NCI-H1092 (cell line): ENCODE measurements at regions not wholly inside any gene's neighbourhood (a gene's known extent, or its start where the extent isn't known, plus 50 kb on each side); places are given as distances from the start of the nearest gene placed in this dataset.
A peak's percentile ranks its signal among the peaks of the same experiment; 100 is the strongest.
"Not testable (repeated sequence)": the region's sequence is repeated elsewhere in the genome, so short reads cannot be mapped to it uniquely, and the experiment has no call there.

Source experiments
- DNase-seq: peaks from one replicate; lab custom pipeline; 2025; lab: John Stamatoyannopoulos, UW

DNA sequence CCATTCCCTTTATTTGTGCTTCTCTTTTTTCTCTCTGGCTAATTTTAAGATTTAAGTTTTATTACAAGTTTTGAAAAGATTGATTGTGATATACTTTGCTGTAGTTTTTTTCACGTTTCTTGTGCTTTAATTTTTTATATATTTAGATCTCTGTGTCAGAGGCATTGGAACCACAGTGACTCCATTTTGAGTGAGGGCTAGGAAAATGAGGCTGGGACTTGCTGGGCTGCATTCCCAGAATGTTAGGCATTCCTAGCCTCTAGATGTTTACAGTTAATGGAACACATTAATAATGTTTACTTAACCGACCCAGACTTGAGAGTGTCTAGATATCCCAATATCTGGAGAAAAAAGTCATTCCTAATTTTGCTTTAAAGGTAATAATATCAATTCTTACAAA is 939.4 kb downstream of the BRINP3 start:
- no peak for DNase-seq

DNA sequence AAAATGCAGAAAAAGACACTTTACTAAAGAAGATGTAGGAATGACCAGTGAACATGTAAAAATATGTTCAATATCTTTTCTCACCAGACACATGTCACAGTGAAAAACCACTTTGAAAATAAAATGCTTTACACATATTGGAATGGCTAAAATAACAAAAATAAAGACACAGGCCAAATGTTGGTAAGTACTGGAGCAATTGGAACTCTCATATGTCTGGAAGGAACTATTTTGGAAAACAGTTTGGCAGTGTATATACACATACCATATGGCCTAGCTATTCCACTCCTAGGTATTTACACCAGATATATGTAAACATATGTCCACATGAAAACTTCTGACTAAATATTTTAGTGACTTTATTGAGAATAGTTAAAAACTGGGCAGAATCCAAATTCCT is 927.2 kb downstream of the BRINP3 start:
- no peak for DNase-seq

DNA sequence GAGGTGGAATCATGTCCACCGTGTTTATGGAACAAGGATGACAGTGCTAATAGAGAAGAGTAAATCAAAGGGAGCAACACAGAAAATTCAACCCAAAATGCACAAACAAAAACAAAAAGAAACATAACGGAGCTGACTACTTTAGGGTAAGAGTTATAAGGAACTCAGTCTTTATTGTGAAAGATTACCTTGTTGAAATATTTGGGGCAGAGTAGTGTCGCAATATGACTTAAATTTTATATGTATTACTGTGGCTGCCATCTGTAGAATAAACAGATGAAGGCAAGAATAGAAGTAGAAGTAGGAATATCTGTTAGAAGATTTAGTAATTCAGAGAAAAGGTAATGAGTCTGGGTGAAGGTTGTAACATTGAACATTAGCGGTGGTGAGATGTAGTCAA is 913.9 kb downstream of the BRINP3 start:
- no peak for DNase-seq

DNA sequence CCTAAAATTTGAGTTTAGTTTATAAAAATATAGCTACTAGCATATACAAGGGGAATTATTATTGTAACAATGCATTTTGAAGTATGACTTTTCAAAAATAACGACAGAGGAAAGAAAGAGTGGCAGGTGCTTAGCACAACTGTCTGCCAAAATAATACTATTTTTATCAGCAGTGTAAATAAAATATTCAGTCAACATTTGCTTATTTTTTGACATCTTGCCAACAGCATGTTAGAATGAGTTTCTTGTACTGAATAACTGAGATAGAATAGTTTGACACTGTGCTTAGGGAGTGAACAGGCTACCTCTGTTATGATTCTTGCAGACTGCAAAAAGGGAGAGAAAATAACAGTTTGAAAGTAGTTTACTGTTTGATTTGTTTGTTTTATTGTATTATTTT is 909.8 kb downstream of the BRINP3 start:
- no peak for DNase-seq

DNA sequence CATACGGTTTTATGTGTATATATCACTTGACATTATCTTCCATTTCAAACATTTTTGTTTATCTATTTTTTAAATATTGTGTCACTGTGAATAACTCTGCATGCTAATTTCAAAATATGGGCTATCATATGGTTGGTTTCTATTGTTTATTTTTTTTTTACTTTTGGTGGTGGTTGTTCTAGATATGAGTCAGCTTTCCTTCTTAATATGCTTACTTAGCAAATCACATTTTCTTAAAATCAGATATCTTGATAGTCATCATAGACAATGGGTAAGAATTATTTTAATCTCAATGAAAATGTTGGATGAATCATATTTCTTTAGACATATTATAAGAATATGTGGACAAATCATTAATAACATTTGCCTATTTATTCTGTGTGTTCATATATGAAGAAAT is 881.5 kb downstream of the BRINP3 start:
- no peak for DNase-seq

DNA sequence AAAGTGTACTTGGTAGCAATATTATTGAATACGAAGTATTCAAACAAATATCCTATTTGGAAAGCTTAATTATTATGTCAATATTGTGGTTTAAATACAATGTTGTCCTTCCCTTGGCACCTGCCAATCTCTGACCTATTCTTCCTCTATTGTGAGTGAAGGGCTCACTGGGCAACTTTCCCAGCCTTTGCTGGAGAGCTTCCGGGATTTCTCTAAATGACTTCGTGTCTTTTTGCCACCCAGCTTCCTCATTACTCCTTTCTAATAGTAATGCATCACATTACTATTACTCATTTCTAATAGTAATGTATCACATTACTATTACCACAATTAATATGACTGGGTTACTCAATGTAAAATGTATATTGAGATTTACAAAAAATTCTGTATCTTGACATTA is 880.6 kb downstream of the BRINP3 start:
- DNase-seq = peak; percentile 96

DNA sequence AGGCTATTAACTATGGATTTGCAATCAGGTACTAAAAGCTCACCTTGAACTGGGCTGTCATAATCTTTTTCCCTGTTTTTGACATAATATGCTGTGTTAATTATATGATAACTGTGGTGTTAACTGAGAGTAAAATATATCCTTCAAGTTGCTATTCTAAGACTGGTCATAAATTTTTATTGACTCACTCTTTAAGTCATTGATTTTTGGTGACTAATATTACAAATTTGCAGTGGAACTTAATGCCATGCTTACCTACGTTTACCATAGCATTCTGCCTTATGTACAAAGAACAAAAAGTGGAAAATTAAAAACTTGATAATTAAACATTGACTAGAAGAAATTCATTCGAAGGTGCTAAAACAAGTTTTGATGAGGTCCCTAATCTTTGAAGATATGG is 872.4 kb downstream of the BRINP3 start:
- DNase-seq = no peak

DNA sequence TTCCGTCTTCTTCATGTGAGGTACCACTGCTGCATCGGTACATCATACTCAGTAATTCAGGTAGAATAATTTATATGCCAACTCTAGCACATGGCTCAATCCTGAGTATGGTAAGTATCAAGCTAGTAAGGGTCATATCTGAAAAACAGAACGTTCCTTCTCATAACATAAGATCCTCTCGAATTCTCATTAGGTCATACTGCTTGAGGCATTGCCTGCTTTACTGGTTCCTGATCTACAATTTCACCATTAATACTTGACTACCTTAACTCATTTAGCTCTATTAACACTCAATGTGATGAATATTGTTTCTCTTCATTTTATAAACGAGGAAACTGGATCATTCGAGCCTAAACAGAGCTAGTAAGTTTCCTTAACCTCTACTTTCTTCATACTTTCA is 871.6 kb downstream of the BRINP3 start:
- no peak for DNase-seq

DNA sequence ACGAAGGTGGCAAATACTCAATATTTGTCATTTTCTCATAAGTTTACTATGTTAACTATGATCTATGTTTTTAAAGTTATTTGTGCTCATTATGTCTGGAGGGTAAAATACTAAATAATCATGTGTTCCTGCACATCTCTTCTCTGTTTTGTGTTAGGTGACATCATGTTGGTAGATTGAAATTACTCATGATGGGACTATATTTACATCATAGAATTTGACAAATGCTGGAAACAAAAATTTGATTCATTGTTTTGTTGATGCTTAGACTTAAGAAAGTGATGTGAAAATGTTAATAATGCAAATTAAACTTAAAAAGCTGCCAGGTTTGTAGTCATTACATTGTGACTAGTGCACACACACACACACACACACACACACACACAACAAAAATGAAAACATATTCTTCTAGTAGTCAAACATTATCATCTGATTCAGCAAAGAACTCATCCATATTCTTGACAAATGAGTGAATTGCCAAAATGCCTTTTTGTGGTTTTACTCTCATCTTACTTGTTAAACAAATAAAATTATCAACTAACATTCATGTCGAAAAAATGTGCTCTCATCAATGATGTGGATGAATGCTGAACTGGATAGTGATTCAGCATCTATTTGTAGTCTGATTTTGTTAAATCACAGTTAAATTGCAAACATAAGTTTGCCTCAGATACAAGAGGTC is 870.7 kb downstream of the BRINP3 start:
- no peak for DNase-seq

DNA sequence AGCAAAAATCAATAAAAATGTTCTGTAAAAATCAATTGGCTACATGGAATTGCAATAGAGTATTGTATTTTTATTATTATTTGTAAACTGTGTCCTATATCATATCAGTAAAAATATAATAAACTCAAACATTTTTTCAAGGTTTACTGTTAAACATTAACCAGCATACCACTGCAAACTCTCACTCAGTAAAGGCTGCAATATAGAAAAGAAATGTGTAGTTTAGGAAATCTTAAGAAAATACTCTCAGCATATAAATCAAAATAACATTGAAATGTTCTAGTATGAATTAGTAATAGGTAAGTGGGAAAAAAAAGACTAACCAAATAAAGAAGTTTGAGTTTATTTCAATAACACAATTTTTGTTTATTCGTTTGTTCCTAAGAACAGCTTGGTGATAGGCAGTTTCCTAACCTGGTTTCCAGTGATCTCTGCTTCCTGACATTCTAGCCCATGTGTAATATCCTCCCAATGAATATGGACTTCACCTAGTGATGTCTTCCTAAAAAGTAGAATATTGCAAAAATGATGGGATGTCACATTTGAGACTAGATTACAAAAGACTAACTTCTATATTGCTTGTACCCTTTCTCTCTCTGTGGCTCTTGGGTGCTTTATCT is 870.1 kb downstream of the BRINP3 start:
- DNase-seq = no peak

DNA sequence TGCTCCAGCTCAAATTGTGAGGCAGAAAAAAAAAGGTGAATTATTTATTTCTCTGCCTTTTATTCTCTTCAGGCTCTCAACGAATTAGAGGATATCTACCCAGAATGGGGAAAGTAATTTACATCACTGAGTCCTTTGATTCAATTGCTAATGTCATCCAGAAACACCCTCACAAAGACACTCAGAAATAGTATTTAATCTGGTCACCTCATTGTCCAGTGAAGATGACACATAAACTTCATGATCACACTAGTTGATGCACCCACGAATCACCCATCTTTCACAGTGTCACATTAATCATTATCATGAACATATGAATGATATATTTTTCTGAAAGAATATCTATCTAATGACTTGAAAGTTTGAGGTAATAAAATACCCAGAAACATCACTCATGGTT is 868.5 kb downstream of the BRINP3 start:
- DNase-seq = no peak

DNA sequence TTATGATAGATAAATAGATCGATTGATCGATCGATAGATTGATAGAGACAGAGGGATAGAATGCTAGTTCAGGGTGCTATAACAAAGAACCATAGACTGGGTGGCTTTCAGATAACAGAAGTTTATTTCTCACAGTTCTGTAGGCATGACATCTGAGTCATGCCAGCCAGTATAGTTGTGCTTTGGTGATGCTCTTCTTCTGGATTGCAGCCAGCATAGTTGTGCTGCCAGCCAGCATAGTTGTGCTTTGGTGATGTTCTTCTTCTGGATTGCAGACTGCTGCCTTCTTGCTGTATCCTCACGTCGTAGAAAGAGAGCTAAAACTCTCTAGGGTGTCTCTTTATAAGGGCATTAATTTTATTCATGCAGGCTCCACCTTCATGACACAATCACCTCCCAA is 860.8 kb downstream of the BRINP3 start:
- DNase-seq = no peak

DNA sequence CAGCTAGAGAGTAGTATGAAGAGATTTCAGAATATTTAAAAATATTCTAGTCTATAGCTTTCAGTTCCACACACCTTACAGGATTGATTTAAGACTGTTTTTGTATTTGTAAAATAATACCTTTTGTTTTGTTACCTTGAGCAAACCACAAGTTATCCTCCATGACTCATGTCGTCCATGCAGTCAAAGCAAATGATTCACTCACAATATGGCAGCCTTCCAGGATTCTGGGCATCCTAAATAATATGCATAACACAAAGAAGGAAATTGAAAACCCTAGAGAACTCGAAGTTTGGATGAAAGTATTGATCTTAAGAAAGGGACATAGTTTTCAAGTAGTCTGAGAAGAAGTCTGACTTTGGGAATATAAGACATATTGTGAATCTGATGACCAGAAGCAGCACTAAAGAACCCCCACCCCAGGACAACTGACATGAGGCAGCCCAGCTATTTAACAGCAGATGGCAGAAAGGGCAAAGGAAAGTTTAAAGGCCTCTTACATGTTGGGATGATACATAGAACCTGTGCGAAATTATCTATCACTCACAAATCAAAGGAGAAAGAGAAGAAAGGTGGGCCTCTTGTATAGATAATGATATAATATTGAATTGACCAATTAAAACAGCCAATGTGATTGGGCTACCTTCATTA is 857.9 kb downstream of the BRINP3 start:
- no peak for DNase-seq

DNA sequence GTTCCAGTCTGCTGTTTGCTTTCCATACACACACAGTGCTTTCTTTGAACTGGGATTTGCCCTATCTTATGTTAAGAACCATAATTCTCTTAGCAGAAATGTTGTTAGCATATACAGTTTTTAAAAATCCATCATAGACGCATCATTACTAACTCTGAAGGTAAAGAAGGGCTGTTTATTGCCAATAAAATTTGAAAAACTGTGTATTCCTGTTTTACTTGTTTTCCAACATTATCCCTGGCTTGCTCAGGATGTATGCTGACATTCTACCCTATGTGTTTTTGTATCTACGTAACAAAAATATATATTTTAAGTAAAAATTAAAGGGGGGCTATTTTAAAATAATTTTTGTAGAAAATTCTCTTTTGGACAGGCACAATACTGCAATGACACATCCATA is 857.2 kb downstream of the BRINP3 start:
- no peak for DNase-seq

DNA sequence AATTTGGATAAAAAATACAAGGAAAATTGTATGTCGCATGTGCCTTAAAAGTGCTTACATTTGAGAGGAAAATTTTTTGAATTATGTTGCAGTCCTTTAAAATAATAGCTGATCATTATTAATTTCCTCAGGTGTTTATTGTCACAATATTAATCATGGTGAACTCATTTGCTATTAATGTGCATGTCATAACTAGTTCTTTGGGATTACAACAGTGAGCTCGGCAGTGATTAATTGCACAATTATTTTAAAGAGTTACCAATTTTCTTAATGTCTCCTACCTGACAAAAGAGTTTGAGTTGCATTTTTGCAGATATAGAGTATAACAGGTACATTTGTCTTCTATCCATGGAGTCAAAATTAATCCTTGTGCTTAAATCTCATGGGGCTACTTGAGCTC is 854.3 kb downstream of the BRINP3 start:
- DNase-seq = no peak

DNA sequence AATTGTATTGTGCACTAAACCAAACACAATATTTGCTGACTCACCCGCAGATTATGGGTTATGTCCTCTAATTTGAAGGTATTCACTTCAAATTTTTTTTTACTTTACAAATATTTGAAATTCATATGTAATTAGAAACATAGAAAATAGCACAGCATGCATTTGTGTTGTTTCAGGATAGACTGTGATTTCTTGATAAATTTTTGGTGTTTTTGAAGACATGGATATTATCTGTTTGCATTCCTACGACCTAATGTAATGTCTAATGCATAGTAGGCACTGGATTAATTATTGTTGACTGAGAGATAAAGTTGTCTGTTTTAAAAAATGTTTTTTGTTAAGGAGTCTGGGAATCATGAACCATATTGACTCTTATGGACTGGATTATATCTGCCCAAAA is 850.2 kb downstream of the BRINP3 start:
- no peak for DNase-seq

DNA sequence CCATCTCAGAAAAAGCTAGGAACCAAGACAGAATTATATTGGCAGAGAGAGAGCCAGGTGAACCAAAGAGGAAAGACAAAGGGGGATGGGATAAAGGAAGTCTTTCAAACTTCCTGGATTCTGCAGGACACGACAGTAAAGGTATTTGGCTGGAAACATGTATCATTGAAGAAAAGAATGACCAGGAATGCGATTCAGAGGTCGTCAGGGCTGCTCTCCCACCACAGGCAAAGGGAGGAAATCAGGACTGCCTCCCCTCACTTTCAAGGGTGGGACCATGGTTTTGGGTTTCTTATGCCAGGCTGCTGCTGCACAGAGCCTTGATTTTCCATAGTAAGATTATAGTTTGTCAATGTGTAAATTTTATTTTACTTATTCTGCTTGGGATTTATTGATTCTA is 848.8 kb downstream of the BRINP3 start:
- no peak for DNase-seq

DNA sequence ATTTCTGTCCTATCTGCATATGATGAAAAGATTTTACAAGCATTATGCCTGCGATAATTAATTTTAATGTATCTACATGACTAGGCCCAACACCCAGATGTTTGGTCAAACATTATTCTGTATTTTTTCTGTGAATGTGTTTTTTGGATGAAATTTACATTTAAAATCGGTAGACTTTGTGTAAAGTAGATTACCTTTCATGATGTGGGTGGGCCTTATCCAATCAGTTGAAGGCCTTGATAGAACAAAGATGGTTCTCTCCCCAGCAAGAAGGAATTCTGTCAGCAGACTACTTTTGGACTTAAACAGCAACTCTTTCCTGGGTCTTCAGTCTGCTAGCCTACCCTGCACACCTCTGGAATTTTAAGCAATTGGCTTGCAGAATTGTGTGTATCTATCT is 844.0 kb downstream of the BRINP3 start:
- DNase-seq = no peak

DNA sequence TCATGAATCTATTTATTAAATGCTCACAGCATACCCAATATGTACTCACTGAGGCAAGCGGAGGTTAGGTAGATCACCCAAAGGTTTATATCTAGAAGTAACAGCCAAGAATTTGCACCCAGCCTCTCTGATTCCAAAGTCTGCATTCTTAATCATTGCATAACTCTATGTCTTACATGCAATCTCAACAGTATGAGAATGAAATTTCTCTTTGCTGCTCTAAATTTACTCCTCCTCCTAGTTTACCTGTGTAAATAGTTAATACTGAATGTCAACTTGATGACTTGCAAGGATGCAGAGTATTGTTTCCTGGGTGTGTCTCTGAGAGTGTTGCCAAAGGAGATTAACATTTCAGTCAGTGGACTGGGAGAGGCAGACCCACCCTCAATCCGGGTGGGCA is 840.6 kb downstream of the BRINP3 start:
- no peak for DNase-seq

DNA sequence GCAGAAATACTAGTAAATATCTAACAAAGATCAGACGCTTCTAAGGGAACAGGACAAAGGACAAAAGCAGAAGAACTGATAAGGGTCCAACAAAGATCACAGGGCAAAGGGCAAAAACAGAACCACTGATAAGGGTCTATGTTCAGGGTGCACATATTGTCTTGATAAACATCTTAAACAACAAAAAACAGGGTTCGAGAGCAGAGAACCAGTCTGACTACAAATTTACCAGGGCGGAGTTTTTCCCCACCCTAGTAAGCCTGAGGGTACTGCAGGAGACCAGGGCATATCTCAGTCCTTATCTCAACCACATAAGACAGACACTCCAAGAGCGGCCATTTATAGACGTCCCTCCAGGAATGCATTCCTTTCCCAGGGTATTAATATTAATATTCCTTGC is 833.5 kb downstream of the BRINP3 start:
- not testable (repeated sequence) for DNase-seq

DNA sequence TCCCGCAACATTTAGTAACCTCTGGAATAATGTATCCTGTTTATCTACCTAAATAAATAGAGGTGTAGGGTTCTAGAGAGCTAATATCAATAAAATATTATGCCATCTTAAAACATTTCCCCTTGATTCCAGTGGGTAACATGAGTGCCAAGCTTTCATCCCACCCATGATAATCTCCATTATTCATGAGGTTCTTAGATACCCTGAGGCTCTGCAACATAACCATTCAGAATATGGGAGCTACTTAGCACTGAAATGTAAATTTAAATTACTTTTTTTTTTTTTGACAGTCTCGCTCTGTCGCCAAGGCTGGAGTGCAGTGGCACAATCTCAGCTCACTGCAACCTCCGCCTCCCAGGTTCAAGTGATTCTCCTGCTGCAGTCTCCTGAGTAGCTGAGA is 832.7 kb downstream of the BRINP3 start:
- DNase-seq = no peak

DNA sequence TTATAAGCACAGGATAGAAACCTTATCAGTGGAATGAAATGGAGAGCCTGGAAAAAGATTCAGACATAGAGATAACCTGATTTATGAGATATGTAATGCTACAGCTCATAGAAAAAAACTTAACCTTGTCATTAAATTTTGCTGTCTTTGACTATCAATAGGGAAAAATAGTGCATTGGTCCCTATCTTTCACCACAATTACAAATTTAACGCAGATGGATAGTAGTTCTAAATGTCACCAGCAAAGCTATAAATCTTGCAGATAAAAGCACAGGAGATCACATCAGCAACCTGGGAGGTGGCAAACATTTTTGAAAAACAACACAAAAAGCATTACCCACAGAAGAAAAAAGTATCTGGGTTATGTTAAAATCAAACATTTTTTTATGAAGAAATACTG is 831.6 kb downstream of the BRINP3 start:
- DNase-seq = no peak

DNA sequence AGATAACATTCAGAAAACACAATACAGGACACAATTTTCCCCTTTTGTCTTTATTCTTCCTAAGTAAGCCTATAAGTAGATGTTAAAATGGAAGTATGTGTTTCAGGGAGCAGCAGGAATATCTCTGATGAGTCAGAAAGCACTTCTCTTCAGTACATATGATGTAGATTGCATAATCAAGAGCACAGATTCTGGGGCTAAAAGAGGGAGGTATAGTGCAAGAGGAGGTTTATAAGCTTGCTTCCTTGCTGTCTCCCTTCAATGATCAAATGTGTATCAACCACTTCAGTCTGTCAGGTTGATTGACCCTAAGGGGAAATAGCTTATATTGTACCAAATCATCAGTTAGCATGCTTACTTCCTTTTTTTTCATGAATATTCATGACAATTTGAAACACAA is 822.8 kb downstream of the BRINP3 start:
- no peak for DNase-seq
